ENCODE measurements at regions not wholly inside any gene's neighbourhood (a gene's known extent, or its start where the extent isn't known, plus 50 kb on each side); places are given as distances from the start of the nearest gene placed in this dataset.

DNA sequence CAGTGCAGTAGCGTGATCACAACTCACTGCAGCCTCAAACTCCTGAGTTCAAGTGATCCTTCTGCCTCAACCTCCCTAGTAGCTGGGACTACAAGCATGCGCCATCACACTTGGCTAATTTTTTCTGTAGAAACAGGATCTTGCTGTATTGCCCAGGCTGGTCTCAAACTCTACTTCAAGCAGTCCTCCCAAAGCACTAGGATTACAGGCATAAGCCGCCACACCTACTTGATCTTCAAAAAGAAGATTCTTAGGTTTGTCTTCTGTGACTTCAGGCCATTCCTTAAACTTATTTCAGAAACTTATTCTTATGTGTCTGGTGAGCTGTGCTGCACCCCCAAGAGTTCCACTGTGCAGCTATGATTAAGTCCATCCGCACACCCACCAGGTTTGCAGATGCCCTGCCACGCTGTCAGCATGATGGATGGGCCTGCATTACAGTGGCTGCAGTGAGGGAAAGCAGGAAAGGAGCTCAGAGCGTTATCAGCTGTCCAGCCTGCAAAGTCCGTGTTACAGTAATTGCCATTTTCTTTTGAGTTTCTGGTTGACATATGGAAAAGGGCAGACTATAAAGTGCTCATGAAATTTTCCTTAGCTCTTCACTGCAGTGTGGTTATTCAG, 146.6 kb downstream of the AASDH start:
- no peak for DNase-seq

DNA sequence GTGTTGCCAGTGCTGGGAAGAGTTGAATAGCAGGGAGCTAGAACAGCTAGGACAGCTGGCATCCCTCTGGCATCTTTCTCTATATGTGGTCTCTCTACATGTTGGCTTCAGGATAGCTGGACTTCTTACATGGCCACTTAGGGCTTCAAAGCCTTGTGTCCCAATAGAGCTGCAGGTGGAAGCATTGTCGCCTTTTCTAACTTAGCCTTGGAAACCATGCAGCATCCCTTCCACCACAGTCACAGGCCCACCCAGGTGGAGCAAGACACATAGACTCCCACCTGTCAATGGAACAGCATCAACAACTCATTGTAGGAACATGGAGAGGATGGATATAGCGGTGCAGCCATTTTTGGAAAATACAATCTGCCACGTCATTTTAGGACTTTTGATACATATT, 149.0 kb downstream of the AASDH start:
- DNase-seq = no peak

DNA sequence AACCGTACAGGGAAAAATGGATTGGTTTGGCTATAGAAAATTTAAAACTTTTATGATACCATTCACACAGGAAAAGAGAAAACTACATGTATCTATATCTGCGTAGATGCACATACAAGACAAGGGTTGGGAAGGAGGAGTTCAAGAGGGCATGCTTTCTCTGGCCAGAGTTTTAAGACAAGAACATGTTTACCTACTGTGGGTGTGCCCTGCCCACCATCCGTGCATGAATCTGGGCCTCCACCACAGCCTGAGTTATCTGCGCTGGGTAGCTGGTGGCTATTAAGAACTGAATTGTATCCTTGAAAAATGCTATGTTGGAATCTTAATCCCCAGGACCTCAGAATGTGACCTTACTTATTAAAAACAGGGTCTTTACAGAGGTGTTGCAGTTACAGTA, 151.6 kb downstream of the AASDH start:
- DNase-seq = no peak

DNA sequence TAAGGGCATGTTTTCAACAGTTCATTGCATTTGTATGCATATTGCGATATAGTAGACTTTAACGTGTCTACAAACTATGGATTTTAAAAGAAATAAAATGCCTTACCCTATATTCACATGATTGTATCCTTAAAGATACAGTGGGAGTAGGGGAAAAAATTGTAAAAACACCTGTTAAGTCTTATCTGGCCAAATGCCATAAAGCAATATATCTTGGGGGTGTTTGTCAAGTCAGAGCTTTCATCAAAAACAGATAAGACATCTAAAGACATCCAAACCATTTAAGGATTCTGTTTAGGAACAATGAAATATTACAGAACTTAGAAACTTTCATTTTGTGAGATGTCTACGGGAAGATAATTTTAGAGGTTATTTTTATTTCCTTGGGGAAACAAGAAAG, 152.3 kb downstream of the AASDH start:
- DNase-seq = no peak

DNA sequence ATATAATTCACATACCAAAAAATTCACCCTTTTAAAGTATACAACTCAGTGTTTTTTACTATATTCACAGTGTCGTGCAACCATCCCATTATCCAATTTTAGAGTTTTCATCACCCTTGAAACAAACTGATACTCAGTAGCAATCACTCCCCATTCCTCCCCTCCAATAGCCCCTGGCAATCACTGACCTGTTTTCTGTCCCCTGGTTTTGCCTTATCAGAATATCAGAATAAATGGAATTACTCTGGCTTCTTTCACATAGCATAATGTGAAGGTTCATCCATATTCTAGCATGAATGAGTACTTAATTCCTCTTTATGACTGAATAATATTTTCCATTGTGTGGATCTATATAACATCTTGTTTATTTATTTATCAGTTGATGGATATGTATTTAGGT, 153.2 kb downstream of the AASDH start:
- no peak for DNase-seq

DNA sequence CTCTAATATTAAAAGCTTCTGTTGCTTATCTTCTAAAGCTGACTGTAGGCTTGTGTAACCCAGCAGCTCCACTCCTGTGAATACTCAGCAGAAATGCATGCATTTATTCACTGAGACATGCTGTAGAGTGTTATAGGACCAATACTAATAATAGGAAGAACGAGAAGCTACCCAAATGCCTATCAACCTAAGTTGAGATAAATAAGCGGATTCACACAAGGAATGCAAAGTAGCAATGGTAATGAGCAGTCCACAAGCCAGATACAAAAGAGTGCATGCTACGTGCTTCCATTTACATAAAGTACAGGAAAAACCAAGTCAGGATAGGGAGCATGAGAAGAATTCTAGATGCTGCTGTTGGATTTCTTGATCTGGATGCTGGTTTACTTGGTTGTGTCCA, 155.9 kb downstream of the AASDH start:
- no peak for DNase-seq

DNA sequence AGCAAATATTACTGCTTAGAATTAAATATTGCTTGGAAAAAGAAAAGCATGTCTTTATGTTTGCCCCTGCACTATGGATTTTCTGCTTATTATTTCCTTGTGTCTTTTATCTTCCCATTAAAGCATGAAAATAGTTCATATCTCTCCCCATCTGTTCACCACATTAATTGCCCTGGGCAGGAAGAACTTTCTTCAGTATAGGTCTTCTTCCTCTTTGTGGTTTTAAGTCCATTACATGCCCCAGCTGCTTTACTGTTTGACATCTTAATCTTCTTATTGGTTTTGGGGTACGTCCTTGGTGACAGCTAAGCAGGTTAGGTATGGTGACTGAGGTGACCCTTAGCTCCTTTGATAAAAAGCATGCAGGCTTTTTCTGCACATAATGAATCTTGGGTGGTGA, 157.3 kb downstream of the AASDH start:
- peak; percentile 54 for DNase-seq

DNA sequence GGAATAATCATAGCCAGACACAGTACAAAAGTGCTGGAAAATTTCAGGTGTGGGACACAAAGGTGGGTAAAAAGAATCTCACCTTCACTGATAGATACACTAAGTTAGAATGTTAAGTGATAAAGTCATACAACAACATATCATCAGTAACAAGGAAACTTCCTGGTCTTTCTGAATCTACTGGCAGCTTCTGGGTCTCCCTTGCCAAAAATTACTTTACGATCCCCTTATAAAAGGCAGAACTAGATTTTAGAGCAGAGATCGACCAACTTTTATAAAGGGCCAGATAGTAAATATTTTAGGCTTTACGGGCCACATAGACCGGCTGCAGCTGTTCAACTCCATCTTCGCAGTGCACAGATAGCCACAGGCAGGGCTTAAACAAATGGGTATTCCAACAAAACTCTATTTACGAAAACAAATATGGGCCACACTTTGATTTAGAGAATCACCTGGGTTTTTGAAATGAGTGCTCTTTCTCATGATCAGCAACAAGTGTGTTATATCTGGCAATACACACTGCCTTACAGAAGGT, 159.9 kb downstream of the AASDH start:
- DNase-seq = no peak

DNA sequence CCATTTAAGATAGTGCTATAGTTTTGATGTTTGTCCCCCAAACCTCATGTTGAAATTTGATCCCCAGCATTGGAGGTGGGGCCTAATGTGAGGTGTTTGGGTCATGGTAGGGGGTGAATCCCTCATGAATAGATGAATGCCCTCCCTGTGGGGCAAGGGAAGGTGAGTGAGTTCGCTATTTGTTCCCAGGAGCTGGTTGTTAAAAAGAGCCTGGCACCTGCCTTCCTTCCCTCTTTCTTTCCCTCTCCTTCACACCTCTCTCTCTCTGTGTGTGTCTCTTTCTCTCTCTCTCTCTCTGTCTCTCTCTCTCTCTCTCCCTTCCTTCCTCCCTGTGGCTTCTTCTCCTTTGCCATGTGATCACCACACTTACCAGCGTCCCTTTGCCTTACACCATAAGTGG, 160.7 kb downstream of the AASDH start:
- DNase-seq = no peak

DNA sequence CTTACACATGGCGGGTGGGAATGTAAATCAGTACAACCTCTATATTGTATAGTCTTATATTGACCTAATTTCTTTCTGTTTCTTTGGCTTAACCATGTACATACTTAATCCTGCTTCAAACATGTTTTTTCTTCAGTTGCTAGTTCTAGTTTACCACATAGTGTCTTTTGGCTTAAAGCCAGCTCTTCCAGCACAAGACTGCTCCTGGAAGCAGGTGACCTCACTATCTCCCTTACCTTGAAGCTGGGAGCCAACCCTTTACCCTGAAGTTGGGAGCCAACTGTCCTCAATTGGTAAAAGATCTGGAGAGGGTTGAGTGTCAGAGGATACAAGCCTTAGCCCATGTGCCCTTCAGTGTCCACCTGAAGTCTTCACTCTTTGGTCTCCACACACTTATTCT, 162.7 kb downstream of the AASDH start:
- no peak for DNase-seq

DNA sequence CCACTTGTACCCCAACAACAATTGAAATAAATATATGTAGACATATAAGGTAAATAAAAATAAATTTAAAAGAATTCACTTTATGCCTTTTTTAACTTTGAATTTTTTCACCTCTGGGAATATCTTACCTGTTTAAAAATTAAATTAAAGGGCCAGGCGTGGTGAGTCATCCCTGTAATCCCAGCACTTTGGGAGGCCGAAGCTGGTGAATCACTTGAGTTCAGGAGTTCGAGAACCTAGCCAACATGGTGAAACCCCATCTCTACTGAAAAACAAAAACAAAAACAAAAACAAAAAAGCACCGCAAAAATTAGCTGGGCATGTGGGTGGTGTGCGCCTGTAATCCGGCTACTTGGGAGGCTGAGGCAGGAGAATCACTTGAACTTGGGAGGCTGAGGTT, 164.8 kb downstream of the AASDH start:
- no peak for DNase-seq

DNA sequence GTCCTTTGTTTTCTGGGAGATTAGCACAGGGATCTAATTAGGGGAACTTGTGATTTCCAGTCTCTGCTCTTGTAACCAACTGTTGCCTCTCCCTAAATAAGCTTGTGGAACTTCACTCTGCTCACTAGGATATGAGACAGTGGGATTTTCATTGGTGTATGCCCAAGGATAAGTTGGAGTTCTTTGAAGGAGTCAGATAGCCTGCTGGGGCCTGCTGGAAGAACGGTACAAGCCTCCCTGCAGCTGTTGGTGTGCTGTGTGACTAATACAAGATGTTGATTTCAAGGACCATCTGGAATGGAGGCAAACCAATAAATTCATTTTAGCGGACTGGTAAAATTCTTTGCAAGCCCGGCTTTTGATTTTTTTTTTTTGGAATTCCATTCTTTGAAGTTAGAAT, 167.0 kb downstream of the AASDH start:
- no peak for DNase-seq

DNA sequence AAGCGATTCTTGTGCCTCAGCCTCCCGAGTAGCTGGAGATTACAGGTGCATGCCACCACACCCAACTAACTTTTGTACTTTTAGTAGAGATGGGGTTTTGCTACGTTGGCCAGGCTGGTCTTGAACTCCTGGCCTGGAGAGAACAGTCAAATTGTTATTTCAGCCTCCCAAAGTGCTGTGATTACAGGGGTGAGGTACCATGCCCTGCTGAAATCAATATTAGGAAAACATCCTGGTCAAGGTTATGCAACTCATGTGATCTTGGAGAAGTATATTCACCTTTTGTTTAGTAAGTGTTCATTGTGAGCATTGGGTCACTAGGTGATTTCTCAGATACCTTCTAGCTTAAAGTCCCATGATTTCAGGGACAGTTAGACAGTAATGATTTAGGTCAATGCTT, 167.8 kb downstream of the AASDH start:
- DNase-seq = no peak

DNA sequence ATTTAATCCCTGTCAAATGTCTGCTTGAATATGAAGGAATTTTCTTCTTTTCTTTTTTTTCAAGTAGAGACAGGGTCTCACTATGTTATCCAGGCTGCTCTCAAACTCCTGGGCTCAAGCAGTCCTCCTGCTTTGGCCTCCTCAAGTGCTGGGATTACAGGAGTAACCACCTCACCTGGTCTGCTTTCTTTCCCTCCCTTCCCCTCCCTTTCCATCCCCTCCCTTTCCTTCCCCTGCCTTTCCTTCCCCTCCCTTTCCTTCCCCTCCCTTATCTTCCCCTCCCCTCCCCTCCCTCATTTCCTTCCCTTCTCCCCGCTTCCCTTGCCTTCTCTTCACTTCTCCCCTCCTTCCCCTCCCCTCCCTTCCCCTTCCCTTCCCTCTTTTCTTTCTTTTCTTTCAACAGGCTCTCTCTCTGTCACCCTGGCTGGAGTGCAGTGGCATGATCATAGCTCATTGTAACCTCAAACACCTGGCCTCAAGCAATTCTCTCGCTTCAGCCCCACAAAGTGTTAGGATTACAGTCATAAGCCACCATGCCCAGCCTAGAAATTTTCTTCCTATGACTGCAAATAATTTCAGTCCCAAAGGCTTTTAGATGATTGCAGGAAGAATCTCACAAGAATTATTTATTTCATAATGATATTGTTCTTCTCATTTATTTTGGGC, 168.9 kb downstream of the AASDH start:
- no peak for DNase-seq

DNA sequence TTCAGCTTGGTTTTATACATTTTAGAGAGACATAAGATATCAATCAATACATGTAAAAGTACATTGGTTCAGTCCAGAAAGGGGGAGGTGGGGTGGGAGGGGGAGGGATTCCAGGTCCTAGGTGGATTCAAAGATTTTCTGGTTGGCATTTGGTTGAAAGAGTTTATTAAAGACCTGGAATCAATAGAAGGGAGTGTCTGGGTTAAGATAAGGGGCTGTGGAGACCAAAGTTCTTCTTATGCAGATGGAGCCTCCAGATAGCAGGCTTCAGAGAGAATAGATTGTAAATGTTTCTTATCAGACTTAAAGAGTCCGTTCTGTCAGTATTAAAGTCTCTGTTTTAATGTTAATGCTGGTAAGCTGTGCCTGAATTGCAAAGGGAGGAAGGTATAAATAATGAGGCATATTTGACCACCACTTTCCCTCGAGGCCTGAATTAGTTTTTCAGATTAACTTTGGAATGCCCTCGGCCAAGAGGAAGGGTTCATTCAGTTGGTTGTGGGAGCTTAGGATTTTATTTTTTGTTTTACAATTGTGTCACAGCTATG, 169.9 kb downstream of the AASDH start:
- DNase-seq = peak; percentile 67

DNA sequence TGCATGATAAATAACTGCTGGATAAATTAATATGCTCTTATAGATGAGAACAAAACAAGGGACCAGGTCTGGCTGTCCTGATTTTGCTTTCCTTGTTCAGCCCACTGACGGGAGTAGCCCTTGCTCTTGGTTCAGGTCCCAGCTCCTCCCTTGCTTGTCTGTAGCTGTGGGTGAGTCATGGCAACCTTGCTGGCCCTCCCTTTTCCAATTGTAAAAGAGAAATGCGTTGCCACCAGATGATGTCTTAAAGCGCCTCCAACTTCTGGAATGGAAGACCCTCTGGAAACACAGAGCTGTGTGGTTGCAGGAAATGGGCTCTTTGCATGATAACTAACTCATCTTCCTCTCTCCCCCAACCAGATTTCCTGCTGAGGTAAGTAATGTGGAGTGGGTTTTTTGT, 171.4 kb downstream of the AASDH start:
- DNase-seq = peak; percentile 25

DNA sequence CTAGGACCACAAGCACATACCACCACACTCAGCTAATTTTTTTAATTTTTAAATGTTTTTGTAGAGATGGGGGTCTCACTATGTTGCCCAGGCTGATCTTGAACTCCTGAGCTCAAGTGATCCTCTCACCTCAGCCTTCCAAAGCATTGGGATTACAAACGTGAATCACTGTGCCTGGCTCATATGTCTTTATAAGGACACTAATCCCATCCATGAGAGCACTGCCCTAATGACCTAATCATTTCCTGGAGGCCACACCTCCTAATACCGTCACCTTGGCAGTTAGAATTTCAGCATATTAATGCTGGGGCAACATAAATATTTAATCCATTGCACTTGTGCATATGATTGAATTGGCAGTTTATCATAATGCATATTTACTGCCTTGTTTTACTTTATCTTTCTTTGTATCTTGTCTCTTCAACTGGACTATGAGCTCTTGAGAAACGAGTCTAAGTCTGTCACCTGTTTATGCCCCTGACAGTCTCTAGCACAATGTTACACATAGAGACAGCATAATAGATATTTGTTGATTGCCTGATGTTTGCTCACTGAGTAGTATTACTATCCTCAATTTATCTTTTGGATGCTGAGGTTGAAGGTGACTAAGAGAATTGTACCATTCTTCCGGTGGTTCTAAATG, 172.0 kb downstream of the AASDH start:
- no peak for DNase-seq

DNA sequence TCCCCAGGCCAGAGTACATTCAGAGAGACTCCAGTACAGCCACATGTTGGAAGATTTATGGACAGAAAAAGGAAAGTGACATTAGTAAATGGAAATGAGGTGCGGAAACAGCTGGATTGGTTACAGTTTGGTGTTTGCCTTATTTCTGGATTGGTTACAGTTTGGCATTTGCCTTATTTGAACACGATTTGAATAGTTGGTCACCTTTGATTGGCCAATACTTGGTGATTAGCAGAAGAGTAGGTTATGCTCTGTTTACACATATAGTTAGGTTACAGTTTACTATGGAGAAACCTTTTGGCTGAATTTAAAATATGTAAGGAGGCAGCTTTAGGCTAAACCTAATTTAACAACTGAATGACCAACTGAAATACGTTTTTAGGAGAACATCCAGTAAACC, 173.7 kb downstream of the AASDH start:
- DNase-seq = no peak

DNA sequence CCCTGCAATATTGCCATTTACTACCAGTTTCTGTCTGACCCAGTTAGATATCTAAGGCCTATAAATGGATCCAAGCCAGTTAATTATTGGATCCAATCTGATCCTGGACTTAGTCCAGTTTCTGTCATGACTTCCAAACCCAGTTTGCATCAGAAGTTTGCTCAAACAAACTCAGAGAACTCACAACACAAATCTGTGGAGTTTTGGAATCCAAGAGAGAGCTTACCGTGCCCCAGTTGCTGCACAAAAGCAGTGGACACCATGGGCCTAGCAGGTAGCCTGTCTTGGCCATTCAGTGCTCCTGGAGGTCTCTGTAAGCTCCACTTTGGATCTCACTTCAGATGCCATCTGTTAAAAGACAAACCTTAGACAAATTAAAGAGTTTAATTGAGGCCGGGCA, 174.5 kb downstream of the AASDH start:
- no peak for DNase-seq

DNA sequence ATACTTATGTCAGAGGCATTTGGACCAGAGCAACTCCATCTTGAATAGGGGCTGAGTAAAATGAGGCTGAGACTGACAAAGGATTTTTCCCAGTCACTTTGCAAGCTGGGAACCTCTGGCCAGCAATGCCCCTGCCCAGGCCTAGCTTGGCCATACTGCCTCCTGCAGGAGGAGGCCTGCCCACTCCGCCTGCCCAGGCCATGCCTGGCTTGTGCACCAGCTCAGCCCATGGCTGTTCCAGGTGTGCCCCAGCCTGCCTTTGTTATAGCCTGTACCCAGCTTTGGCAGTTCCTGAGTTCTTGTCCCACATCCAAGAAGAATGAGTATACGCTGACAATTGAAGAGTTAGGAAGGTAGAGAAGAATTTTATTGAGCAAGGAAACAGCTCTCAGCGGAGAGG, 176.1 kb downstream of the AASDH start:
- no peak for DNase-seq

DNA sequence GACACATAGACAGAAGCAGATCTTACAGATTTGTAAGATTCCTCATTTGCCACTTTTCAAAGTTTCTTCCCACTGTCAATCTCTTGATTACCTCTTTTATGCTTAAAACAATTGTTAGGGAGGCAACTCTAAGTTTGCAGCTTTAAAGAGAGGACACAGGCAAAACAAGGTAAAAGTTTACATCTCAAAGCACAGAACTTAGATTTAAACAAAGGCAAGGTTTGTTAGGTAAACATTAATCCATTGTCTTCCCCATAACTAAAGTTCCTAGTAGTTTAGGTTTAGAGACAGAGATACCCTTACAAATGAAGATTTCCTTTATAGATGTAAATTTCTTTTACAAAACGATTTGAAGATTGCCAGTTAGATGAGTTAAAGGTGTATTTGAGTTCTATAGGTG, 176.9 kb downstream of the AASDH start:
- DNase-seq = no peak

DNA sequence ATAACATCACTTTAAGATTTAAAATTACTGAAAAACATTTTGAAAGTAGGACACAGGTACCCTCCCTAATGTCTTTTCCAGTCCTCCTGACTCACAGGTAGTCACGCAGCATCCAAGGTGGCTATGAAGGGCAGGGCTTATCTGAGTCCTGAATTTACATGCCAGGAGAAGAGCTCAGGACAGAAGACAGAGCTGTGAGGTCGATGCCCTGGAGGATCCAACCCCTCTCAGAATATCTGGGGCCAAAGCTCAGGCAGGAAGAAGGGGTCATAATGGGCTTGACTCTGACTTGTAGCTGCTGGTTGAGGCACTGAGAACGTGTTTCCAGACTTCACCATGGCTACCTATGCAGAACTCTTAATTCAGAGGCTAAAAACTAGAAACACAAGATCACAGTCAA, 177.5 kb downstream of the AASDH start:
- DNase-seq = no peak

DNA sequence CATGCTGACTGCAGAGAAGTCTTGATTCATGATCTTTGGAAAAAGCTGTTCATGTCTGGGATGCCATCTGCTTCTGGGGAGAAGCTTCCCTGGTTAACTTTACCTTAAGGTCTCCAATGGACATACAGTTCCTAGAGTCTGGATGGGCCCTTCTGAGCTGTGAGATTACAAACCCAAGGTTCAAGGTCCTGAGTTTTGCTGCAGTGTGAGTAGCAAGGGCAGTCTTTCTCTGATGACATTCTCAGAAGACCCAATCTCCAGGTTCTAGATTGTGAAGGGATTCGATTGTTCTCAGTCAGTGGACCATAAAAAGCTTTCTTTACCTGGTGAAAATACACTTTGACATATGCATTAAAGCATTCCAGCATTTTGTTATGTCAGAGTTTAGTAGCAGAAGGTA, 179.2 kb downstream of the AASDH start:
- DNase-seq = no peak

DNA sequence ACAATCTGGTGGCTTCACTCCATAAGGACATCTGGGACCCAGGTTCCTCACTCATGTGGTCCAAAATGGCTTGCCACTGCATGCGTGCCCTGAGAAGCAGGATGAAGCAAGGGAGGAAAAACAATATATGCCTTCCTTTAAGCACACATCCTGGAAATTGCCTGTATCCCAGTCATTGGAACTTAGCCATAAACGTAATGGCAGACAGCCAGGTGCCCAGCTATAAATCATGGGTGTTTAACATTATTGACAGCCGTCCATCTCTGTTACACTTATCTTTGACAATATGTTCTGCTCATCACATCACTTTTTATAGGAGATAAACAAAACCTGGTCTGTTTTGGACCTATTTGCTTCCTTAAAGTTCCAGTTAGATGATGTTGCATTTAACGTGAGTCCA, 181.0 kb downstream of the AASDH start:
- DNase-seq = no peak
